Retinal pigment epithelial cell (primary cell): ENCODE measurements at regions not wholly inside any gene's neighbourhood (a gene's known extent, or its start where the extent isn't known, plus 50 kb on each side); places are given as distances from the start of the nearest gene placed in this dataset.

Source experiments
- DNase-seq: peaks from one replicate; pipeline ENCODE4 v3.0.0-alpha.2; 2010; ENCODE audit warnings: low read depth
- H3K4me3 ChIP-seq: 2 replicates; pipeline ENCODE4 v1.5.1; 2011; ENCODE audit warnings: mild to moderate bottlenecking, low read length, control low read depth, moderate library complexity
- CTCF ChIP-seq: conservative IDR thresholded peaks from 2 replicates; pipeline ENCODE4 v1.5.1; 2011; ENCODE audit warnings: low read depth, low read length, control low read depth, inconsistent platforms

GRCh38 chr6:33878562-33878961 is 74.8 kb upstream of the MLN start:
- H3K4me3 ChIP-seq = no peak overlapping the region
- DNase-seq = no peak
- TF ChIP-seq CTCF = no peak

- no peak for DNase-seq
- no peak overlapping the region for H3K4me3 ChIP-seq
- TF ChIP-seq CTCF = no peak
These were observed 74.3 kb upstream of the MLN start for GRCh38 chr6:33877982-33878535.

- DNase-seq = no peak
- TF ChIP-seq CTCF = no peak
- H3K4me3 ChIP-seq = no peak overlapping the region
These were observed 71.9 kb upstream of the MLN start for GRCh38 chr6:33875696-33876095.

GRCh38 chr6:33875141-33875581 is 71.4 kb upstream of the MLN start:
- no peak for DNase-seq
- no peak overlapping the region for H3K4me3 ChIP-seq
- no peak for TF ChIP-seq CTCF

- DNase-seq = no peak
- TF ChIP-seq CTCF = no peak
These were observed 70.4 kb upstream of the MLN start for GRCh38 chr6:33874136-33874760.

GRCh38 chr6:33872761-33873160 is 69.0 kb upstream of the MLN start:
- no peak for TF ChIP-seq CTCF
- H3K4me3 ChIP-seq = no peak overlapping the region
- DNase-seq = no peak

More at GRCh38 chr6:33874136-33874760, 70.4 kb upstream of the MLN start:
- H3K4me3 ChIP-seq = no peak overlapping the region

GRCh38 chr6:33869826-33870423 is 66.1 kb upstream of the MLN start:
- H3K4me3 ChIP-seq = no peak overlapping the region
- DNase-seq = no peak
- no peak for TF ChIP-seq CTCF
